KOPT-K1 (cell line): ENCODE measurements at regions not wholly inside any gene's neighbourhood (a gene's known extent, or its start where the extent isn't known, plus 50 kb on each side); places are given as distances from the start of the nearest gene placed in this dataset.

ENCODE experiments used
- H3K27ac ChIP-seq: fragments of 200-600 bp; sonication (generic); 2 replicates; pipeline ENCODE4 v1.5.1; 2016; ENCODE audit warnings: antibody characterized with exemption, mild to moderate bottlenecking, low read depth, low read length; ENCODE audit not compliant: poor library complexity, severe bottlenecking
- H3K36me3 ChIP-seq: fragments of 200-600 bp; sonication (generic); 2 replicates; pipeline ENCODE4 v1.5.1; 2017; ENCODE audit warnings: antibody characterized with exemption, mild to moderate bottlenecking, low read length, moderate library complexity; ENCODE audit not compliant: insufficient read depth
- H3K9me3 ChIP-seq: fragments of 200-600 bp; sonication (generic); 2 replicates; pipeline ENCODE4 v1.5.1; 2017; ENCODE audit warnings: antibody characterized with exemption, low read length, mild to moderate bottlenecking; ENCODE audit not compliant: insufficient read depth, poor library complexity, severe bottlenecking

- Histone ChIP-seq H3K9me3 (no peaks in the 10 kb centered on the region), H3K36me3 (no peaks in the 10 kb centered on the region), H3K27ac (no peak overlapping the region)
Observed at GRCh38 chr2:143885461-143885860, 634.5 kb downstream of the ZEB2 start.

GRCh38 chr2:143881246-143881645 lies 638.7 kb downstream of the ZEB2 start:
- H3K36me3 ChIP-seq: no peaks in the 10 kb centered on the region
- no peak overlapping the region for H3K27ac ChIP-seq

DNA sequence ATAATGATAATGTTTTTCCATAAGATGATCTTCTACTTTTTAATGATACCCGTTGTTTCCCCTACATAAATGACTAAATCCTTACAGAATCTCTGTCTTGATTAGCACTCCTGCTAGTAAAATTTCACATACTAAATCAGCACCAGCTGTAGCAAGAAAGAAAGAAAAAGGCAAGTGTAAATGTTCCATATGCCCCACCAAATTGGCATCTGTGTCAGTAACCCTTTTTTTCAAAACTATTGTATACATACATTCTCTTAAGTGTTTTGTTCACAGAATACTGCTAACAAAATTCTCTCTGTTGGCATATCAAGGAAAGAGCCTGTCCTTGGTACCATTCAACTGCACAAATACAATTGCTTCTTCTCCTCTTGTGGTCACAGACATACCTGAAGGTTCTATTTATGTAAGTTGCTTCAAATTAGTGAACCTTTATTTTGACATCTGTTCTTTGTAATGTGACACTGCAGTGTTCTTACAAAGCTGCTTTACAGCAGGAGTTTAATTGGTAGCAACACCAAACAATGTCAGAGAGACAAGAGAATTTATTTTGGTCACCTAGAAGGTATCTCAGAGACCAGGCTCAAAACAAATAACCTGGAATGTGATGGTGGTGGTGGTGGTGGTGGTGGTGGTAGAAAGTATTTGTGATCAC lies 641.9 kb downstream of the ZEB2 start:
- H3K9me3 ChIP-seq: no peaks in the 10 kb centered on the region
- H3K27ac ChIP-seq: no peak overlapping the region
- H3K36me3 ChIP-seq: no peaks in the 10 kb centered on the region

More at GRCh38 chr2:143881246-143881645, 638.7 kb downstream of the ZEB2 start:
- H3K9me3 ChIP-seq: no peaks in the 10 kb centered on the region

- H3K27ac ChIP-seq: no peak overlapping the region
- no peaks in the 10 kb centered on the region for H3K36me3 ChIP-seq
- no peaks in the 10 kb centered on the region for H3K9me3 ChIP-seq
Observed at GRCh38 chr2:143877056-143877455, 642.9 kb downstream of the ZEB2 start.

DNA sequence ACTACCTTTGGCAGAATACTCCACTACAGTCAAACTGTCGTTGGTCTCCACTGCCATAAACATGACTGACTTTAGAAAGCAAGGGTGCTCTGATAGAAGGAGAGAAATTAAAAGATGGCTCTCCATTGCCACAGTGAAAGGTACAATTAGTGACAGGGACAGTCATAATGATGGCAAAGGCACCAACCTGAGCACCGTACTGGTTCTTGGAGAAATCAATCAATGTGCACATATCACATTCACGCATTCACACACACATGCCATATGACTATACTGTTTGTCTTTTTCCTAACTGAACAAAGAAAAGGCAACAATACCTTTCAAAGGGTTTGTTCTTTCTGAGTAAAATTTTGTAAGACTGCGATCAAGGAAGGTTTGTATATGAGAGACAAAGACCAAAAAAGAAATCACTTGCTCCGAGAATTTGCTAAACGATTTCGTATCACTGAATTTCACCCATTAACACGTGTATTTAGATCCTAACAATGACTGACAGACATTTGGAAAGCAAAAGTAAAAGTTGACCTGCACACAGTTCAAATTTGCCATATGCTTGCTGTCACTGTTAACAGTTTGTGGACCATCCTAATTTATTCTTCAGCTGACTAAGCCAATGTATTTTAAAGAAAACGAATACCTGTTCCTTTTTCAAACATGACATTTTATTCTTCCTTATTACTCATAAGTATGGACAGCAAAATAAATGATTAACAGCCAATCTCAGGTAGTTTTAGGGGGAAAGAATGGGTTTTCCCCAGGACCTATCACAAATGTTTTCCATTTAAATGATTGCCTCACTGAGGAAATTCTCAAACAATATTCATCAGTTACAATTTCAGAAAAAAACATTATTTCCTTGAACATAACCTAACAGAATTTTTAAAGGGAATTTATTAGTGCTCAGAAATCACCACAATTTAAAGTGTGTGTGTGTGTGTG lies 644.4 kb downstream of the ZEB2 start:
- no peaks in the 10 kb centered on the region for H3K9me3 ChIP-seq
- no peaks in the 10 kb centered on the region for H3K36me3 ChIP-seq
- H3K27ac ChIP-seq: no peak overlapping the region

- no peaks in the 10 kb centered on the region for H3K36me3 ChIP-seq
- no peak overlapping the region for H3K27ac ChIP-seq
- no peaks in the 10 kb centered on the region for H3K9me3 ChIP-seq
Observed at GRCh38 chr2:143873886-143874285, 646.0 kb downstream of the ZEB2 start.

GRCh38 chr2:143870696-143871095 lies 649.2 kb downstream of the ZEB2 start:
- Histone ChIP-seq H3K9me3 (no peaks in the 10 kb centered on the region), H3K36me3 (no peaks in the 10 kb centered on the region), H3K27ac (no peak overlapping the region)

GRCh38 chr2:143856978-143857377 lies 662.9 kb downstream of the ZEB2 start:
- H3K27ac ChIP-seq: no peak overlapping the region
- H3K9me3 ChIP-seq: no peaks in the 10 kb centered on the region
- no peaks in the 10 kb centered on the region for H3K36me3 ChIP-seq

DNA sequence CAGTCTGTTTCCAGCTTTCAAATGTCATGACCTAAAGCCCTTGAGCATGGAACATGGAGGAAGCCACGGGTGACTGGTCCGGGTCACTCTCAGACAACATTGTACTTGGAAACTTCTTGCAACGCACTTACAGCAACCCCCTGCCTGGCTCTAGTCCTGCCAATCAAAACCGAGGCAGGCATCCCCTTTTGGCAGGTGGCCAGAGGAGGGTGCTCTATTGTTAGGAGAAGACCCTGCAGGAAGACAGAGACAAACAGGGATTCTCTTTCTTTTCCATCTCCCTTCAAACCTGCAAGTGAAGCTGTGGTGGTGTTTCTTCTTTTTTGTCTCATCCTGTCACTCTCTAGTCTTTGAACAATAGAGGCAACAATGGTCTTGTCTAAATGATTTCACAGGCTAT lies 667.2 kb downstream of the ZEB2 start:
- no peaks in the 10 kb centered on the region for H3K9me3 ChIP-seq
- H3K27ac ChIP-seq: no peak overlapping the region
- no peaks in the 10 kb centered on the region for H3K36me3 ChIP-seq

GRCh38 chr2:143850084-143850483 lies 669.8 kb downstream of the ZEB2 start:
- no peaks in the 10 kb centered on the region for H3K9me3 ChIP-seq
- H3K36me3 ChIP-seq: no peaks in the 10 kb centered on the region
- H3K27ac ChIP-seq: no peak overlapping the region

GRCh38 chr2:143847257-143847656 lies 672.7 kb downstream of the ZEB2 start:
- Histone ChIP-seq H3K27ac (no peak overlapping the region), H3K36me3 (no peaks in the 10 kb centered on the region), H3K9me3 (no peaks in the 10 kb centered on the region)

- Histone ChIP-seq H3K27ac (no peak overlapping the region), H3K9me3 (no peaks in the 10 kb centered on the region), H3K36me3 (no peaks in the 10 kb centered on the region)
Observed at GRCh38 chr2:143844986-143845385, 674.9 kb downstream of the ZEB2 start.

DNA sequence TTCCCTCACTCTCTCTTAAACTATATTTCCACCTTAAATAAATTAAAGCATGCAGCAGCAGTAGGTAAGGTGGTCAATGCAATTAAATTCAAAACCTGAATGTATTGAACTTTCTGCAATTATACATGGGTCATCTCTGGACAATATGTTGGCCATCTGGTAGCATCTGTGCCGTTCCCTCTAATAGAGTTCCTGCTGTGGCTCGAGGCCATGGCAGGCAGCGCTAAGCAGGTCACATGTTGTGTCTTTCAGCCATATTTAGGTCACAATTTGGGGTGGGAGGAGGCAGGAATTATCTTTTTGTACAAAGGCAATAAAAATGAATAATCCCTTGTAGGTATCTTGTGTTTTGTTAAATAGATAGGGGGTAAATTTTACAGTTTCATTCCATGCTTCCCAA lies 676.2 kb downstream of the ZEB2 start:
- Histone ChIP-seq H3K27ac (no peak overlapping the region), H3K9me3 (no peaks in the 10 kb centered on the region), H3K36me3 (no peaks in the 10 kb centered on the region)

GRCh38 chr2:143842836-143843235 lies 677.1 kb downstream of the ZEB2 start:
- no peaks in the 10 kb centered on the region for H3K36me3 ChIP-seq
- H3K27ac ChIP-seq: no peak overlapping the region
- H3K9me3 ChIP-seq: no peaks in the 10 kb centered on the region

DNA sequence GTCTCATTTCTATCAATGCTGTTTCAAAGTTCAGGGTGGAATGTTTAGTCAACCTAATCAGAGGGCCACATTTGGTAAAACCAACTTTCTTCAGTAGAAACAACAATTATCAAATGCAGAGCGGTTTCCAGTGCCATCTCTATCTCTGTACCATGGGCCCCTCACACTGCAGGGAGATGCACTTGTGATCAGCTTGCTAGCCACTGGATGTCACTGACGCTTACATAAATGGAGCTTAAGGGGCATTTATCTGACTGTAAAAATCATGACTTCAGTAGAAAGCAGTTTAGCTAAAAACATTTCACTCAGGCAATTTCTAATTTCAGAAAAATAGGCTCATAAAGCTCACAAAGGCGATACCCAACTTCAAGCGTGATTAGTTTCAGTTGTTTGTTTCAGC lies 678.0 kb downstream of the ZEB2 start:
- Histone ChIP-seq H3K36me3 (no peaks in the 10 kb centered on the region), H3K9me3 (no peaks in the 10 kb centered on the region), H3K27ac (no peak overlapping the region)

DNA sequence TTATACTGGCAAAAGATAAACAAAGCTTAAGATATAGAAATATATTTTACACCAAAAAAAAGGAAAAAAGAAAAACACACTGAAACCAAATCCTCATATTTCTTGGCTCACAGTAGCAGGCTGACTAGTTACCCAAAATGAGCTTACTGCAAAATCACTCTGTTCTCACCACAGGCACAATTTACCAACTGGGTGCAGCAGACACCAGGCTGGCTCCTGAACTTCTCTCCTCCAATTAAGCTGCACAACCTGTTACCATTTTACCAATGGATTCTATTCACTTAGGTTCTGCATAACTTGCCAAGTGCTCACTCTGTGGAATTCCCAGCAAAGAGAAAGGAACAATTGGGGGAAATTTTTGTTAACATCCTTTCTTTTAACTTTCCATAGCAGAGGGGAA lies 679.3 kb downstream of the ZEB2 start:
- no peaks in the 10 kb centered on the region for H3K36me3 ChIP-seq

More for the DNA sequence above, 679.3 kb downstream of the ZEB2 start:
- no peak overlapping the region for H3K27ac ChIP-seq
- no peaks in the 10 kb centered on the region for H3K9me3 ChIP-seq
